ENCODE measurements at regions not wholly inside any gene's neighbourhood (a gene's known extent, or its start where the extent isn't known, plus 50 kb on each side); places are given as distances from the start of the nearest gene placed in this dataset.

DNA sequence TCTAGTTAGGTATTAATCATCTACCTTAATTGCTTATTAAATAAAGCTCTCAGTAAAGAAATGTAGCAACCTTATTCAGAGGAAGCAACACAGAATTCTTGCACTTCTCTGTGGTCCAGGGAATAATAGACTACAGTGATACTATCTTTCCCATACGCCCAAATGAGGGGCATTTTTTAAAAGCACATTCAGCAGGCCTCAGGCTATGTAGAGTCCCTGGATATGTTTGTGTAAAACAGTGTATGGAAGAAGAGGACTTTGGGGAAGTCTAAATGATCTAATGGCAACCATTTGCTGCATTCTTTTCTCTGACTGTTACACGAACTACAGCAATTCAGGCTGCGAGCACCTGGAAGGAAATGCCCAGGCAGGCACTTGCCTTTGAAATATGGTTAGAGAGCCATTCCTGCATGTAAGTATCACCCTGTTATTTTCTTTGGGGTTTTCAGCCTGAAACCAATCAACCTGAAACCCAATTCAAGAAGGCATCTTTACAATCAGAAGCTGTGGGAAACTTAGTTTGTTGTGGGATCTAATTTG is 1814.7 kb upstream of the CELF4 start:
- in situ Hi-C loops (cut with MboI; ENCODE audit: low pct_unique_long_range_greater_than_20kb, low sequenced_read_pairs, unreplicated experiment) = no loop called here
- DNase-seq (ENCODE audit: low spot score) = no peak
- TF ChIP-seq, protein P1, sequence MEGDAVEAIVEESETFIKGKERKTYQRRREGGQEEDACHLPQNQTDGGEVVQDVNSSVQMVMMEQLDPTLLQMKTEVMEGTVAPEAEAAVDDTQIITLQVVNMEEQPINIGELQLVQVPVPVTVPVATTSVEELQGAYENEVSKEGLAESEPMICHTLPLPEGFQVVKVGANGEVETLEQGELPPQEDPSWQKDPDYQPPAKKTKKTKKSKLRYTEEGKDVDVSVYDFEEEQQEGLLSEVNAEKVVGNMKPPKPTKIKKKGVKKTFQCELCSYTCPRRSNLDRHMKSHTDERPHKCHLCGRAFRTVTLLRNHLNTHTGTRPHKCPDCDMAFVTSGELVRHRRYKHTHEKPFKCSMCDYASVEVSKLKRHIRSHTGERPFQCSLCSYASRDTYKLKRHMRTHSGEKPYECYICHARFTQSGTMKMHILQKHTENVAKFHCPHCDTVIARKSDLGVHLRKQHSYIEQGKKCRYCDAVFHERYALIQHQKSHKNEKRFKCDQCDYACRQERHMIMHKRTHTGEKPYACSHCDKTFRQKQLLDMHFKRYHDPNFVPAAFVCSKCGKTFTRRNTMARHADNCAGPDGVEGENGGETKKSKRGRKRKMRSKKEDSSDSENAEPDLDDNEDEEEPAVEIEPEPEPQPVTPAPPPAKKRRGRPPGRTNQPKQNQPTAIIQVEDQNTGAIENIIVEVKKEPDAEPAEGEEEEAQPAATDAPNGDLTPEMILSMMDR (IDR thresholded peaks at IDR 0.05; ENCODE audit: extremely low read depth, insufficient read depth, missing control alignments) = no peak

DNA sequence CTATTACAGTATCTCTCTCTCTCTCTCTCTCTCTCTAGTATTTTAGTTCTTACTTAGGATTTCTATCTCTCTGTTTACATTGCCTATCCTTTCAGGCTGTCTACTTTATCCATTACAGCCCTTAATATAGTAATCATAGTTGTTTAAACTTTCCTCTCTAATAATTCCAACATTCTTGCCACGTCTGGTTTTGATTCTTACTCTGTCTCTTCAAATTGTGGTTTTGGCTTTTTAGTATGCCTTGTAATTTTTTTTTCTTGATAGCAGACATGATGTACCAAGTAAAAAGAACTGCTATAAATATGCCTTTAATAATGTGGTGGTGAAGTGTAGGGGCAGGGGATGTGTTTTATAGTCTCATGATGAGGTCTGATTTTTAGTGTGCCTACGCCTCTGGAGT is 1809.5 kb upstream of the CELF4 start:
- in situ Hi-C loops (cut with MboI; ENCODE audit: low pct_unique_long_range_greater_than_20kb, low sequenced_read_pairs, unreplicated experiment) = no loop called here
- TF ChIP-seq, protein P1 (IDR thresholded peaks at IDR 0.05; ENCODE audit: extremely low read depth, insufficient read depth, missing control alignments) = no peak
- DNase-seq (ENCODE audit: low spot score) = no peak

DNA sequence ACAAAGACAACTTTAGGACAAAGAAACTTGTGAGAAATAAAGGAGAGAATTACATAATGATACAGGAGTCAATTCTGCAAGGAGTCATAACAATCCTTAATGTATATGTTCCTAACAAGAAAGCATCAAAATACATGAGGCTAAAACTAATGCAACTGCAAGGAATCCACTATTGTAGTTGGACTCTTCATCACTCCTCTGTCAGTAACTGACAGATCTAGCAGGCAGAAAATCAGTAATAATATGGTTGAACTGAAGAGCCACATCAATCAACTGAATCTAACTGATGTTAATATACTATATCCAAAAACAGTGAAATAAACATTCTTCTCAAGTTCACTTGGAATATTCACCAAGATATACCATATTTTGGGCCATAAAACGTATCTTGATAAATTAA is 1806.4 kb upstream of the CELF4 start:
- TF ChIP-seq, protein P1 (IDR thresholded peaks at IDR 0.05; ENCODE audit: extremely low read depth, insufficient read depth, missing control alignments) = no peak
- in situ Hi-C loops (cut with MboI; ENCODE audit: low pct_unique_long_range_greater_than_20kb, low sequenced_read_pairs, unreplicated experiment) = no loop called here
- no peak for DNase-seq (ENCODE audit: low spot score)

DNA sequence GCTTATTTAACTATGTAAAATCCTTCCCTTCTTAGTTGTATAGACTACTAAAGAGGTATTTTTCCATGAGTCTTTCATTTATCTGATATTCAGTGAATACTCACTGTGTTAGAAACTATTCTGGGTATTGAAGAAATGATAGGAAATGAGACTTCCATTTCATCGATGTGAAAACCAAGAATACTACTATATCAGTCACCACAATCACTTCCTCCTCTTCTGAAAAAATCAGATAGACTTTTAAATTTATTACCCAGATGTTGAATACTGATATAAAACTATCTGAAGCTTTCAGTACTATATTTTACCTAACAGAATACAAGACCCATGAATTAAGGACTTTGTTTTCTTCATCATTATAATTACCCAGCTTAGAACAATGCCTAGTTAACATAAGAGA is 1801.1 kb upstream of the CELF4 start:
- DNase-seq (ENCODE audit: low spot score) = no peak
- TF ChIP-seq, protein P1 (IDR thresholded peaks at IDR 0.05; ENCODE audit: extremely low read depth, insufficient read depth, missing control alignments) = no peak
- in situ Hi-C loops (cut with MboI; ENCODE audit: low pct_unique_long_range_greater_than_20kb, low sequenced_read_pairs, unreplicated experiment) = no loop called here

DNA sequence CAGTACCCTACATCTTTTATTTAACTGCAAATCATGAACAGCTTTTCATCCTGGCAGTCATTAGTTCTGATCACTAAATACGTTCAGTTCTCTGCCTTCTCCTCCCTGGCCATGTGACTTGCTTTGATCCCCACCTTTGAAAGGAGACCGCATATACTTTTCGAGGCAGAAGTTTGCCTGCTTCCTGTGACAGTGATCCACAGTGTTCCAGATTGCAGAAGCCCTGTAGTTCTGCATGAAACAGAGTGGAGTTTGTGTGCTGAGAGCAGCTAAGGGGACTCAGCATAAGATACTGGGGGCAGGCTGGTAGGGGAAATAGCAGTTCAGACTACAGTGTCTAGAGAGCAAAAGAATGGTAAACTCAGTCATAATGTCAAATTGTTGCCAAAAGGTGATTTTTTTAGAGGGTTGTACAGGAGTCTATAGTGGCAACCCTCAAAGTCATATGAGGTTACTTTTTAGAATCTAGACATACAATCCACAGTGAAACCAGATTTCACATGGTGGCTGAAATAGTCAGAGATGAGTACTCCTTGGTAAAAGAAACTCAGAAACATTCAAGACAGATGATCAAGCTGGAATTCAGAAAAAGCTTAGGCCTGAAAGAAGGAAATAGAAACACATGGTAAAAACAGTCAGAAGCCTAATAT is 1800.4 kb upstream of the CELF4 start:
- no peak for DNase-seq (ENCODE audit: low spot score)

DNA sequence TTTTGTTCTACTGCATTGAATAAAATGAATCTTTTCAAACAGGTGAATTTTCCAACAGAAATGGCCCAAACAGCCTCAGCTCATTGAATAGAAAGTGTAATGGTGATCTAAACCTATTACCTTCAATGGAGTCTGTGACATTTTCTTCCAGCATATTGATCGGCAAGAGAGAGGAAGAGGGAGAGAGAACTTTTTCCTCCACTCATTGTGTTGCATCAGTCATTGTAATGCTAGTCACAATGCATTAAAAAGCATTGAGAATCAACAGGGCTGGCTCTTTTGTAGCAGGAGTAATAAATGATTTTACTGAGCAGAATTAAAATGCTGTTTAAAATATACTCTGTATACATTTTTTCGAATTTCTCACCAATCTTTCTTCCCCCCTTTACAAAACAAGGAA is 1794.5 kb upstream of the CELF4 start:
- in situ Hi-C loops (cut with MboI; ENCODE audit: low pct_unique_long_range_greater_than_20kb, low sequenced_read_pairs, unreplicated experiment) = no loop called here
- DNase-seq (ENCODE audit: low spot score) = no peak
- TF ChIP-seq, protein P1 (IDR thresholded peaks at IDR 0.05; ENCODE audit: extremely low read depth, insufficient read depth, missing control alignments) = no peak

More for the DNA sequence above, 1800.4 kb upstream of the CELF4 start:
- TF ChIP-seq, protein P1 (IDR thresholded peaks at IDR 0.05; ENCODE audit: extremely low read depth, insufficient read depth, missing control alignments) = no peak
- in situ Hi-C loops (cut with MboI; ENCODE audit: low pct_unique_long_range_greater_than_20kb, low sequenced_read_pairs, unreplicated experiment) = no loop called here
